ENCODE measurements at regions not wholly inside any gene's neighbourhood (a gene's known extent, or its start where the extent isn't known, plus 50 kb on each side); places are given as distances from the start of the nearest gene placed in this dataset.

- intact Hi-C loops (cut with DNase I): no loop called here
Measured at GRCh38 chr1:99110140-99111041, 105.7 kb upstream of the PLPPR5 start.

GRCh38 chr1:99115231-99115630 is 110.6 kb upstream of the PLPPR5 start:
- no peak overlapping the region for H3K27ac ChIP-seq
- H3K4me3 ChIP-seq: no peak overlapping the region
- no peaks in the 10 kb centered on the region for H3K4me1 ChIP-seq
- no peaks in the 10 kb centered on the region for H3K9me3 ChIP-seq
- H3K27me3 ChIP-seq (ENCODE audit: insufficient read depth in 3 of 3, low read length in 2 of 3): no peaks in the 10 kb centered on the region
- WGBS, 3 donors: 84 to 91% (median 87%) methylated on average over 2 of the region's 2 CpGs
- no peak for ATAC-seq
- no peak for TF ChIP-seq CTCF (IDR thresholded peaks at IDR 0.05)
- DNase-seq: no peak
- H3K36me3 ChIP-seq (ENCODE audit: insufficient read depth in 1 of 2, low read depth in 1 of 2): no peaks in the 10 kb centered on the region
- intact Hi-C loops (cut with DNase I): no loop called here

More at GRCh38 chr1:99110140-99111041, 105.7 kb upstream of the PLPPR5 start:
- TF ChIP-seq CTCF (IDR thresholded peaks at IDR 0.05): no peak
- Histone ChIP-seq H3K9me3 (no peaks in the 10 kb centered on the region), H3K27me3 (ENCODE audit: insufficient read depth in 3 of 3, low read length in 2 of 3) (no peaks in the 10 kb centered on the region), H3K36me3 (ENCODE audit: insufficient read depth in 1 of 2, low read depth in 1 of 2) (no peaks in the 10 kb centered on the region), H3K4me1 (no peaks in the 10 kb centered on the region), H3K4me3 (no peak overlapping the region), H3K27ac (no peak overlapping the region)
- 65 to 70% (median 68%) methylated on average over 6 of the region's 6 CpGs for WGBS, 3 donors
- ATAC-seq (no peak), DNase-seq (no peak)

- 0% methylated on average over 2 of the region's 2 CpGs for WGBS, 3 donors
- DNase-seq: no peak
- Histone ChIP-seq H3K27me3 (ENCODE audit: insufficient read depth in 3 of 3, low read length in 2 of 3) (no peaks in the 10 kb centered on the region), H3K9me3 (no peaks in the 10 kb centered on the region), H3K36me3 (ENCODE audit: insufficient read depth in 1 of 2, low read depth in 1 of 2) (no peaks in the 10 kb centered on the region), H3K4me1 (no peaks in the 10 kb centered on the region), H3K4me3 (no peak overlapping the region), H3K27ac (no peak overlapping the region)
- TF ChIP-seq CTCF (IDR thresholded peaks at IDR 0.05): no peak
- no peak for ATAC-seq
- intact Hi-C loops (cut with DNase I): no loop called here
Measured at GRCh38 chr1:99119188-99119587, 114.5 kb upstream of the PLPPR5 start.

GRCh38 chr1:99122039-99122438 is 117.4 kb upstream of the PLPPR5 start:
- no peak overlapping the region for H3K27ac ChIP-seq
- no peaks in the 10 kb centered on the region for H3K27me3 ChIP-seq (ENCODE audit: insufficient read depth in 3 of 3, low read length in 2 of 3)
- no peaks in the 10 kb centered on the region for H3K4me1 ChIP-seq
- ATAC-seq: no peak
- no peaks in the 10 kb centered on the region for H3K9me3 ChIP-seq
- intact Hi-C loops (cut with DNase I): no loop called here
- no peak for TF ChIP-seq CTCF (IDR thresholded peaks at IDR 0.05)
- no peak for DNase-seq
- no peaks in the 10 kb centered on the region for H3K36me3 ChIP-seq (ENCODE audit: insufficient read depth in 1 of 2, low read depth in 1 of 2)
- no peak overlapping the region for H3K4me3 ChIP-seq
- WGBS, 3 donors: 85 to 90% (median 86%) methylated on average over 4 of the region's 4 CpGs

- ATAC-seq: no peak
Measured at GRCh38 chr1:99123936-99124335, 119.3 kb upstream of the PLPPR5 start.

More at GRCh38 chr1:99123936-99124335, 119.3 kb upstream of the PLPPR5 start:
- no peak for DNase-seq
- H3K27ac ChIP-seq: no peak overlapping the region
- no peak overlapping the region for H3K4me3 ChIP-seq
- intact Hi-C loops (cut with DNase I): no loop called here
- H3K36me3 ChIP-seq (ENCODE audit: insufficient read depth in 1 of 2, low read depth in 1 of 2): no peaks in the 10 kb centered on the region
- no peaks in the 10 kb centered on the region for H3K4me1 ChIP-seq
- no peaks in the 10 kb centered on the region for H3K9me3 ChIP-seq
- no peaks in the 10 kb centered on the region for H3K27me3 ChIP-seq (ENCODE audit: insufficient read depth in 3 of 3, low read length in 2 of 3)
- no peak for TF ChIP-seq CTCF (IDR thresholded peaks at IDR 0.05)
